NB4 (cell line): ENCODE measurements at regions not wholly inside any gene's neighbourhood (a gene's known extent, or its start where the extent isn't known, plus 50 kb on each side); places are given as distances from the start of the nearest gene placed in this dataset.

Experiments used
- CTCF ChIP-seq: IDR thresholded peaks from one replicate; pipeline ENCODE4 v1.5.1; 2012; ENCODE audit warnings: low read depth, low read length
- MAX ChIP-seq: IDR thresholded peaks from 2 replicates; pipeline ENCODE4 v1.6.1; 2011; ENCODE audit warnings: low read depth, low read length
- POLR2A ChIP-seq: IDR thresholded peaks from 2 replicates; pipeline ENCODE4 v1.6.1; 2011; ENCODE audit warnings: mild to moderate bottlenecking; ENCODE audit not compliant: insufficient read length; ENCODE audit errors: extremely low read depth

- TF ChIP-seq CTCF (no peak), POLR2A (no peak), MAX (no peak)
These were observed 90.6 kb upstream of the STOX2 start for GRCh38 chr4:183814461-183814860.
